ENCODE measurements at regions not wholly inside any gene's neighbourhood (a gene's known extent, or its start where the extent isn't known, plus 50 kb on each side); places are given as distances from the start of the nearest gene placed in this dataset.

- peak; percentile 49; the same call in 1 of the 3 replicates for ATAC-seq
- TF ChIP-seq TSHZ2 (CRISPR knock-in tag; IDR thresholded peaks at IDR 0.05) (no peak), ZFP30 (CRISPR knock-in tag; IDR thresholded peaks at IDR 0.05) (no peak), CREB5 (CRISPR knock-in tag; IDR thresholded peaks at IDR 0.05; ENCODE audit: low read depth) (no peak), TCF4 (CRISPR knock-in tag; IDR thresholded peaks at IDR 0.05; ENCODE audit: borderline replicate concordance) (no peak)
These were observed 854.2 kb downstream of the CENPC start for GRCh38 chr4:66691101-66691500.

- ATAC-seq = peak; percentile 83
- no peak for TF ChIP-seq ZFP3 (CRISPR knock-in tag; IDR thresholded peaks at IDR 0.05)
- no peak for TF ChIP-seq CSDC2 (CRISPR knock-in tag; IDR thresholded peaks at IDR 0.05)
- TF ChIP-seq ZNF70 (CRISPR knock-in tag; IDR thresholded peaks at IDR 0.05) = no peak
- no peak for TF ChIP-seq ZNF8 (CRISPR knock-in tag; IDR thresholded peaks at IDR 0.05)
- TF ChIP-seq TSHZ2 (CRISPR knock-in tag; IDR thresholded peaks at IDR 0.05) = no peak
- TF ChIP-seq TCF4 (CRISPR knock-in tag; IDR thresholded peaks at IDR 0.05; ENCODE audit: borderline replicate concordance) = no peak
- TF ChIP-seq ZC3H10 (CRISPR knock-in tag; IDR thresholded peaks at IDR 0.05) = no peak
- no peak for TF ChIP-seq GLIS3 (CRISPR knock-in tag; IDR thresholded peaks at IDR 0.05)
- TF ChIP-seq ARNTL (CRISPR knock-in tag; IDR thresholded peaks at IDR 0.05; ENCODE audit: borderline replicate concordance, low read depth) = no peak
- TF ChIP-seq CREB5 (CRISPR knock-in tag; IDR thresholded peaks at IDR 0.05; ENCODE audit: low read depth) = no peak
- no peak for TF ChIP-seq TOX (CRISPR knock-in tag; IDR thresholded peaks at IDR 0.05; ENCODE audit: borderline replicate concordance)
- no peak for TF ChIP-seq POU6F1 (CRISPR knock-in tag; IDR thresholded peaks at IDR 0.05; ENCODE audit: borderline replicate concordance, low read depth)
- TF ChIP-seq BACH2 (CRISPR knock-in tag; IDR thresholded peaks at IDR 0.05; ENCODE audit: borderline replicate concordance) = no peak
- TF ChIP-seq CSRNP3 (CRISPR knock-in tag; IDR thresholded peaks at IDR 0.05) = no peak
- TF ChIP-seq ISL1 (CRISPR knock-in tag; IDR thresholded peaks at IDR 0.05) = no peak
- no peak for TF ChIP-seq OSR1 (CRISPR knock-in tag; IDR thresholded peaks at IDR 0.05)
- no peak for TF ChIP-seq ZFP30 (CRISPR knock-in tag; IDR thresholded peaks at IDR 0.05)
- TF ChIP-seq SNAI2 (CRISPR knock-in tag; IDR thresholded peaks at IDR 0.05) = no peak
These were observed 856.6 kb downstream of the CENPC start for GRCh38 chr4:66688674-66689073.

GRCh38 chr4:66687459-66687858, 857.8 kb downstream of the CENPC start:
- no peak for ATAC-seq
- no peak for TF ChIP-seq TOX (CRISPR knock-in tag; IDR thresholded peaks at IDR 0.05; ENCODE audit: borderline replicate concordance)
- no peak for TF ChIP-seq CSDC2 (CRISPR knock-in tag; IDR thresholded peaks at IDR 0.05)
- TF ChIP-seq ZNF8 (CRISPR knock-in tag; IDR thresholded peaks at IDR 0.05) = no peak
- TF ChIP-seq ARNTL (CRISPR knock-in tag; IDR thresholded peaks at IDR 0.05; ENCODE audit: borderline replicate concordance, low read depth) = no peak
- no peak for TF ChIP-seq TCF4 (CRISPR knock-in tag; IDR thresholded peaks at IDR 0.05; ENCODE audit: borderline replicate concordance)
